Common myeloid progenitor, CD34-positive (primary cell): ENCODE measurements at regions not wholly inside any gene's neighbourhood (a gene's known extent, or its start where the extent isn't known, plus 50 kb on each side); places are given as distances from the start of the nearest gene placed in this dataset.
"Not testable (repeated sequence)": the region's sequence is repeated elsewhere in the genome, so short reads cannot be mapped to it uniquely, and the experiment has no call there.

Experiments
- CTCF ChIA-PET: fragments of 350-600 bp; sonication (Branson Sonifier 250); formaldehyde crosslinking; loops from one replicate; lab custom pipeline; 2021; ENCODE audit warnings: antibody characterized with exemption; lab: Charles Lee
- POLR2A ChIA-PET: fragments of 350-600 bp; sonication (Branson Sonifier 250); formaldehyde crosslinking; loops from one replicate; lab custom pipeline; 2021; ENCODE audit warnings: antibody characterized with exemption; lab: Charles Lee
- DNase-seq, 3 donors: peaks; one replicate each; pipeline versions ENCODE4 v3.0.0 to v3.0.0-alpha.2; 2013
- H3K27ac ChIP-seq, 2 experiments: 1 replicate in 1 of 2; 2 replicates in 1 of 2; pipeline ENCODE4 v1.7.0; 2013; ENCODE audit warnings: inconsistent platforms in 2 of 2, low read length in 2 of 2, mild to moderate bottlenecking in 2 of 2, low read depth in 1 of 2, moderate library complexity in 1 of 2; ENCODE audit not compliant: severe bottlenecking in 2 of 2, insufficient read depth in 1 of 2, poor library complexity in 1 of 2
- H3K27me3 ChIP-seq, 5 experiments: replicated peaks in 2 of 5; 1 replicate in 3 of 5; 2 replicates in 2 of 5; pipeline versions ENCODE4 v1.6.1 to v1.7.0; 2013; ENCODE audit warnings: low read length in 4 of 5, mild to moderate bottlenecking in 2 of 5, moderate library complexity in 2 of 5, inconsistent platforms in 1 of 5; ENCODE audit not compliant: insufficient read depth in 5 of 5, control insufficient read depth in 4 of 5
- H3K36me3 ChIP-seq, 4 experiments: 1 replicate in 2 of 4; 2 replicates in 2 of 4; pipeline versions ENCODE4 v1.6.1 to v1.7.0; 2013; ENCODE audit warnings: low read length in 3 of 4, control low read depth in 1 of 4, mild to moderate bottlenecking in 1 of 4; ENCODE audit not compliant: control insufficient read depth in 4 of 4, insufficient read depth in 4 of 4
- H3K4me1 ChIP-seq, 4 experiments: 1 replicate in 3 of 4; 2 replicates in 1 of 4; pipeline versions ENCODE4 v1.6.1 to v1.7.1; 2013; ENCODE audit warnings: low read length in 3 of 4, mild to moderate bottlenecking in 3 of 4, control low read depth in 1 of 4, inconsistent platforms in 1 of 4, moderate library complexity in 1 of 4; ENCODE audit not compliant: control insufficient read depth in 4 of 4, insufficient read depth in 4 of 4; ENCODE audit errors: control extremely low read depth in 1 of 4
- H3K4me3 ChIP-seq, 7 experiments: 1 replicate in 4 of 7; 2 replicates in 3 of 7; pipeline versions ENCODE4 v1.5.1 to v1.7.0; 2013; ENCODE audit warnings: mild to moderate bottlenecking in 7 of 7, low read length in 6 of 7, moderate library complexity in 6 of 7, inconsistent platforms in 2 of 7, low read depth in 2 of 7, control low read depth in 1 of 7; ENCODE audit not compliant: insufficient read depth in 4 of 7, control insufficient read depth in 1 of 7; ENCODE audit errors: extremely low read depth in 1 of 7
- H3K9me3 ChIP-seq, 5 experiments: 1 replicate in 4 of 5; 2 replicates in 1 of 5; pipeline versions ENCODE4 v1.6.1 to v1.7.1; 2013; ENCODE audit warnings: low read length in 4 of 5, mild to moderate bottlenecking in 2 of 5, inconsistent platforms in 1 of 5, low read depth in 1 of 5, moderate library complexity in 1 of 5; ENCODE audit not compliant: control insufficient read depth in 4 of 5, insufficient read depth in 2 of 5; ENCODE audit errors: control extremely low read depth in 1 of 5
- WGBS: methylation state at CpG from one replicate; pipeline ENCODE4 v1.1.5; 2013; ENCODE audit not compliant: insufficient coverage; 5-methylcytosine and 5-hydroxymethylcytosine counted together

GRCh38 chr16:10290467-10291105, 95.3 kb upstream of the ATF7IP2 start:
- H3K27me3 ChIP-seq, H3K4me1 ChIP-seq, H3K36me3 ChIP-seq, DNase-seq, H3K4me3 ChIP-seq, POLR2A ChIA-PET, H3K27ac ChIP-seq, CTCF ChIA-PET: not testable (repeated sequence)
- WGBS, result no CpG with 5 or more reads among the region's 2 CpGs
- H3K9me3 ChIP-seq, result peaks cover 0 to 13% (median 6%) of the 10 kb centered on the region in 5 experiments

DNA sequence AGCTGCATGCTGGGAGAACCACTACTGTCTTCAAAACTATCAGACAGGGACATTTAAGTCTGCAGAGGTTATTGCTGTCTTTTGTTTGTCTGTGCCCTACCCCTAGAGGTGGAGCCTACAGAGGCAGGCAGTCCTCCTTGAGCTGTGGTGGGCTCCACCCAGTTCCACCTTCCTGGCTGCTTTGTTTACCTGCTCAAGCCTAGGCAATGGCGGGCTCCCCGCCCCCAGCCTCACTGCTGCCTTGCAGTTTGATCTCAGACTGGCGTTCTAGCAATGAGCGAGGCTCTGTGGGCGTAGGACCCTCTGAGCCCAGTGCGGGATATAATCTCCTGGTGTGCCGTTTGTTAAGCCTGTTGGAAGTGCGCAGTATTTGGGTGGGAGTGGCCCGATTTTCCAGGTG, 93.7 kb upstream of the ATF7IP2 start:
- H3K27ac ChIP-seq, H3K4me3 ChIP-seq, POLR2A ChIA-PET, DNase-seq, H3K27me3 ChIP-seq, H3K36me3 ChIP-seq, H3K4me1 ChIP-seq: not testable (repeated sequence)
- WGBS, result 100% methylated on average over 5 of the region's 9 CpGs
- CTCF ChIA-PET, result interaction anchor here (0.9 kb wide), 1 partner anchor 22 kb away, joined by 3 read pairs; no protein-coding TSS in a partner anchor
- peaks cover 0 to 13% (median 6%) of the 10 kb centered on the region in 5 experiments for H3K9me3 ChIP-seq

DNA sequence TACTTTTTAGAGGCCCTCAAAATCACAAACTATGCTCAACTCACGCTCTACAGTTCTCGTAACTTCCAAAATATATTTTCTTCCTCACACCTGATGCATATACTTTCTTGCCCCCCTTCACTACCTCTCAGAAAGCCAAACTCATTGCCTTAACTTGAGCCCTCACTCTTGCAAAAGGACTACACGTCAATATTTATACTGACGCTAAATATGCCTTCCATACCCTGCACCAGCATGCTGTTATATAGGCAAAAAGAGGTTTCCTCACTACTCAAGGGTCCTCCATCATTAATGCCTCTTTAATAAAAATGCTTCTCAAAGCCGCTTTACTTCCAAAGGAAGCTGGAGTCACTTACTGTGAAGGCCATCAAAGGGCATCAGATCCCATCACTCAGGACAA, 92.9 kb upstream of the ATF7IP2 start:
- H3K36me3 ChIP-seq, CTCF ChIA-PET, H3K27ac ChIP-seq, H3K4me1 ChIP-seq, DNase-seq, POLR2A ChIA-PET, H3K4me3 ChIP-seq, H3K27me3 ChIP-seq: not testable (repeated sequence)
- WGBS, result 75% methylated on average over 5 of the region's 5 CpGs
- H3K9me3 ChIP-seq, result peaks cover 0 to 13% (median 6%) of the 10 kb centered on the region in 5 experiments

GRCh38 chr16:10294153-10294552, 91.7 kb upstream of the ATF7IP2 start:
- WGBS, result 93% methylated on average over 3 of the region's 3 CpGs
- H3K9me3 ChIP-seq, result peaks cover 0 to 13% (median 6%) of the 10 kb centered on the region in 5 experiments
- H3K4me3 ChIP-seq, H3K27ac ChIP-seq, POLR2A ChIA-PET, H3K4me1 ChIP-seq, H3K36me3 ChIP-seq, DNase-seq, CTCF ChIA-PET, H3K27me3 ChIP-seq: not testable (repeated sequence)

DNA sequence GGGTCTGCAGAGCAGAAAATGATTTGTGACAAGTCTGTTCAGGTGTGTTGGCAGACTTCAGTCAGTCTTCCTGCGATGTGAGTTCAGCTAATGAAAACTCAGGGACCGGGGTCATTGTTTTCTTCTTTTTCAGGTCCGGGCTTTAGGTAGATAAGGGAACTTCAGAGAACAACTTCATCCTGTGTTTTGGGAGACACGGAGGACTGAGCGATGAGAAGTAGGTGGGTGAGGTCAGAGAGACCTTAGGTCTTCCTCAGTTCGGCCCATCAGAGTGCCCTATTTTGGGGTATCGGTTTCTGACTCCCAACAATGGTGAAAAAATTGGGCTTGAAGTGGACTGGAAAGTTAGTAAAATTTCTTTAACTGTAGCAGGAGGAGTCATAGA, 88.9 kb upstream of the ATF7IP2 start:
- Histone ChIP-seq H3K27me3 (peaks cover 0 to 3% (median 0%) of the 10 kb centered on the region in 5 experiments), H3K9me3 (peaks cover 0 to 11% (median 6%) of the 10 kb centered on the region in 5 experiments), H3K27ac (no peak overlapping the region), H3K4me1 (no peaks in the 10 kb centered on the region), H3K4me3 (no peak overlapping the region), H3K36me3 (no peaks in the 10 kb centered on the region)
- 96% methylated on average over 7 of the region's 7 CpGs for WGBS
- ChIA-PET POLR2A (no interaction called here), CTCF (no interaction called here)
- no peak for DNase-seq

GRCh38 chr16:10297341-10298006, 88.4 kb upstream of the ATF7IP2 start:
- H3K9me3 ChIP-seq, result peaks cover 0 to 6% (median 3%) of the 10 kb centered on the region in 5 experiments
- CTCF ChIA-PET, result no interaction called here

DNA sequence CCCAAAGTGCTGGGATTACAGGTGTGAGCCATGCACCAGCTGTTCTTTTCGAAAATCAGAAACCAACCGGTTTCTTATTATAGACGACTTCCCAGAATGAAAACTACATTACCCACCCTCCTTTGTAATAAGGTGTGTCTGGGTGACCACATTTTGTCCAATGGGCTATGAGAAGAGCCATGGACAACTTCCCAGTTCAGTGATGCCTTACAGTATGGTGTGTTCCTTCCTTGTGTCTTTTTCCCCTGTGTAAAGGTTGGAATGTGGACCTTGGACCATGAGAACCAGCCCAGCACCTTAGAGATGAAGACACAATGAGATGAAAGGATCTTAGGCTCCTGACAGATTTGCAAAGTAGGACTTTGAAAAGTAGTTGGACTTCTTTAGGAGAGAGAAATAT, 85.0 kb upstream of the ATF7IP2 start:
- no CpG with 5 or more reads among the region's 3 CpGs for WGBS
- Histone ChIP-seq H3K27ac (no peak overlapping the region), H3K4me1 (no peaks in the 10 kb centered on the region), H3K4me3 (no peak overlapping the region), H3K36me3 (no peaks in the 10 kb centered on the region), H3K27me3 (peaks cover 0 to 3% (median 0%) of the 10 kb centered on the region in 5 experiments), H3K9me3 (no peaks in the 10 kb centered on the region)
- POLR2A ChIA-PET, result no interaction called here
- CTCF ChIA-PET, result no interaction called here
- no peak for DNase-seq

More at GRCh38 chr16:10297341-10298006, 88.4 kb upstream of the ATF7IP2 start:
- Histone ChIP-seq H3K36me3 (no peaks in the 10 kb centered on the region), H3K27me3 (peaks cover 0 to 3% (median 0%) of the 10 kb centered on the region in 5 experiments), H3K4me1 (no peaks in the 10 kb centered on the region), H3K4me3 (no peak overlapping the region), H3K27ac (no peak overlapping the region)
- 81% methylated on average over 12 of the region's 13 CpGs for WGBS
- POLR2A ChIA-PET, result no interaction called here
- DNase-seq, result peak in 1 of 3 donors; percentile 36
